ENCODE measurements at regions not wholly inside any gene's neighbourhood (a gene's known extent, or its start where the extent isn't known, plus 50 kb on each side); places are given as distances from the start of the nearest gene placed in this dataset.

DNA sequence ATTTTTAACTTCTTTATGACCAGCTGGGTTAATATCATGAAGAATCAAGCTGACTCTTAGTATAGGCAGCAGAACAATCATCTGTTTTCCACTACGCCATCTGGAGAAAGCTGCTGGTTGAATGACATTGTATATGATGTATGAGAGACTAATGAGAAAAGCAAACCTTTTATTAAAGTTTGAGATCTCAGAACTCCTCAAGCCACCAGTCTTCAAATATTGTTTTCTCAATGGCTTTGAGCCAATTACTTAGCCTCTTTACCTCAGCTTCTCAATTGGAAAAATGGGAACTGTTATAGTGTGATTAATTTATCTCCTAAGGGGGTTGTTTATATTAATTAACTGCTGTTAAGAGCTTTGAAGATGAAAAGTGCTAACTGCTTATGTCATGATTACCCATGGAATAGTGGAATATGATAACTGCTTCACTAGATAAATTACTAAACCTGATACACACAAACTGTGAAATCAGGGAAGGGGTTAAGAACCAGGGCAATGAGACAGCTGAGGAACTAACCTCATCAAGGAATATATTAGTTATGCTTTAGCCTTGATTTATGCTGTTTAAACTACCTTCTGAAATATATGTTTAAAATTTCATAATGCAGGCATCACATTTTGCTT lies 330.1 kb downstream of the SOX2 start:
- no peak overlapping the region for H3K9ac ChIP-seq (ENCODE audit: low read length)
- no peak overlapping the region for H3K4me2 ChIP-seq (ENCODE audit: low read length)
- no peaks in the 10 kb centered on the region for H3F3A ChIP-seq (ENCODE audit: insufficient read depth, low read length)
- TF ChIP-seq EZH2 (IDR thresholded peaks at IDR 0.05; ENCODE audit: borderline replicate concordance, low read length) = no peak
- TF ChIP-seq, protein P1, sequence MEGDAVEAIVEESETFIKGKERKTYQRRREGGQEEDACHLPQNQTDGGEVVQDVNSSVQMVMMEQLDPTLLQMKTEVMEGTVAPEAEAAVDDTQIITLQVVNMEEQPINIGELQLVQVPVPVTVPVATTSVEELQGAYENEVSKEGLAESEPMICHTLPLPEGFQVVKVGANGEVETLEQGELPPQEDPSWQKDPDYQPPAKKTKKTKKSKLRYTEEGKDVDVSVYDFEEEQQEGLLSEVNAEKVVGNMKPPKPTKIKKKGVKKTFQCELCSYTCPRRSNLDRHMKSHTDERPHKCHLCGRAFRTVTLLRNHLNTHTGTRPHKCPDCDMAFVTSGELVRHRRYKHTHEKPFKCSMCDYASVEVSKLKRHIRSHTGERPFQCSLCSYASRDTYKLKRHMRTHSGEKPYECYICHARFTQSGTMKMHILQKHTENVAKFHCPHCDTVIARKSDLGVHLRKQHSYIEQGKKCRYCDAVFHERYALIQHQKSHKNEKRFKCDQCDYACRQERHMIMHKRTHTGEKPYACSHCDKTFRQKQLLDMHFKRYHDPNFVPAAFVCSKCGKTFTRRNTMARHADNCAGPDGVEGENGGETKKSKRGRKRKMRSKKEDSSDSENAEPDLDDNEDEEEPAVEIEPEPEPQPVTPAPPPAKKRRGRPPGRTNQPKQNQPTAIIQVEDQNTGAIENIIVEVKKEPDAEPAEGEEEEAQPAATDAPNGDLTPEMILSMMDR (IDR thresholded peaks at IDR 0.05; ENCODE audit: low read length) = no peak
- no peaks in the 10 kb centered on the region for H3K9me3 ChIP-seq (ENCODE audit: low read length)
- peaks cover 5% of the 10 kb centered on the region for H3K4me1 ChIP-seq (ENCODE audit: insufficient read depth, low read length, severe bottlenecking)
- no peaks in the 10 kb centered on the region for H3K79me2 ChIP-seq (ENCODE audit: insufficient read depth, low read length)
- H3K27ac ChIP-seq (ENCODE audit: low read depth, low read length, poor library complexity, severe bottlenecking) = no peak overlapping the region
- H3K27me3 ChIP-seq (ENCODE audit: insufficient read depth, low read length) = no peaks in the 10 kb centered on the region
- no peaks in the 10 kb centered on the region for H3K9me2 ChIP-seq (ENCODE audit: low read depth, low read length)
- H3K36me3 ChIP-seq (ENCODE audit: insufficient read depth, low read length) = no peaks in the 10 kb centered on the region
- H4K20me1 ChIP-seq (ENCODE audit: insufficient read depth, low read length) = no peaks in the 10 kb centered on the region
- no peak overlapping the region for H3K4me3 ChIP-seq (ENCODE audit: low read depth, low read length, poor library complexity, severe bottlenecking)
- H2AFZ ChIP-seq (ENCODE audit: low read length) = no peak overlapping the region

DNA sequence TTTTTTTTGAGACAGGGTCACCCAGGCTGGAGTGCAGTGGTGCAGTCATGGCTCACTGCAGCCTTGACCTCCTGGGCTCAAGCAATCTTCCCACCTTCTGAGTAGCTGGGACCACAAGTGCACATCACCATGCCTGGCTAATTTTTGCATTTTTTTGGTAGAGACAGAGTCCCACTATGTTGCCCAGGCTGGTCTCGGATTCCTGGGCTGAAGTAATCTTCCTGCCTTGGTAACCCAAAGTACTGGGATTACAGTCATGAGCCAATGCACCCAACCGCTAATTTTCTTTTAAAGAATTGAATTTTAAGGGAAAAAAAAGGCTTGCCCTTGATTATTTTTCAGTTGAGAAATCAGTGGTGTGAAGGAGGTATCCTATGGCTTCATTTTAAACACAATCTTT lies 334.0 kb downstream of the SOX2 start:
- H3K36me3 ChIP-seq (ENCODE audit: insufficient read depth, low read length) = no peaks in the 10 kb centered on the region
- H3K4me1 ChIP-seq (ENCODE audit: insufficient read depth, low read length, severe bottlenecking) = no peaks in the 10 kb centered on the region
- H3K79me2 ChIP-seq (ENCODE audit: insufficient read depth, low read length) = no peaks in the 10 kb centered on the region
- H4K20me1 ChIP-seq (ENCODE audit: insufficient read depth, low read length) = no peaks in the 10 kb centered on the region
- no peak for TF ChIP-seq EZH2 (IDR thresholded peaks at IDR 0.05; ENCODE audit: borderline replicate concordance, low read length)
- TF ChIP-seq, protein P1 (IDR thresholded peaks at IDR 0.05; ENCODE audit: low read length) = no peak
- no peaks in the 10 kb centered on the region for H3K27me3 ChIP-seq (ENCODE audit: insufficient read depth, low read length)
- H3K9me2 ChIP-seq (ENCODE audit: low read depth, low read length) = no peaks in the 10 kb centered on the region
- H3K4me3 ChIP-seq (ENCODE audit: low read depth, low read length, poor library complexity, severe bottlenecking) = no peak overlapping the region
- no peaks in the 10 kb centered on the region for H3K9me3 ChIP-seq (ENCODE audit: low read length)
- no peaks in the 10 kb centered on the region for H3F3A ChIP-seq (ENCODE audit: insufficient read depth, low read length)
- no peak overlapping the region for H3K4me2 ChIP-seq (ENCODE audit: low read length)
- H3K27ac ChIP-seq (ENCODE audit: low read depth, low read length, poor library complexity, severe bottlenecking) = no peak overlapping the region
- no peak overlapping the region for H3K9ac ChIP-seq (ENCODE audit: low read length)
- no peak overlapping the region for H2AFZ ChIP-seq (ENCODE audit: low read length)

DNA sequence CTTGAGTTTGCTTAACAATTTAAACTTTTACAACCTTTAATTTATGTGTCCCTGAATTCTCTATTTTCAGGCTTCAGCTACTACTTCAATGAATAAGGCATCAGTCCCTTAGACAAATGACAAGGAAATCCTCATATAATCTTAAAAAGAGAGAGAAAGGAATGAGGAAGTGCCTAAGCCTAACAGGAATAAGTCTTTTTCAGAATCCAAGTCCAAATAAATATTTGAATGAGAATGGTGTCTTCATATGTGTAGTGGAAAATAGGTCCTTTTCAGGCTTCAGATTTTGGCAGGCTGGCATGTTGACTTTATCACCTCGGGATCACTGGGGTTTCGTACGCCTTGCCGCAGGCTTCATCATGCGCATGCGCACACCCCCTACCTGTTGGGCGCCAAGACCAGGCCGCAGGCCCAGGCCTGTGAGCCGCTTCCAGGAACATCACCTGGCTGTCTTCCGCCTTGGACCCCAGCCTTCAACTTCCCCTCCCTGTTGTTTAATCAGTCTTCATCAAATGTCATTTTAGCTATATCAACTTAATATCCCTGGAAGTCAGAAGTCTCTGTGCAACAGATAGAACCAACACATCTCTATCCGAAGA lies 334.5 kb downstream of the SOX2 start:
- Histone ChIP-seq H3K27me3 (ENCODE audit: insufficient read depth, low read length) (no peaks in the 10 kb centered on the region), H3K9ac (ENCODE audit: low read length) (no peak overlapping the region), H3K4me3 (ENCODE audit: low read depth, low read length, poor library complexity, severe bottlenecking) (no peak overlapping the region), H3K9me3 (ENCODE audit: low read length) (no peaks in the 10 kb centered on the region), H3K36me3 (ENCODE audit: insufficient read depth, low read length) (no peaks in the 10 kb centered on the region), H2AFZ (ENCODE audit: low read length) (no peak overlapping the region), H4K20me1 (ENCODE audit: insufficient read depth, low read length) (no peaks in the 10 kb centered on the region), H3K9me2 (ENCODE audit: low read depth, low read length) (no peaks in the 10 kb centered on the region), H3K4me1 (ENCODE audit: insufficient read depth, low read length, severe bottlenecking) (no peaks in the 10 kb centered on the region), H3K79me2 (ENCODE audit: insufficient read depth, low read length) (no peaks in the 10 kb centered on the region), H3K4me2 (ENCODE audit: low read length) (no peak overlapping the region), H3K27ac (ENCODE audit: low read depth, low read length, poor library complexity, severe bottlenecking) (no peak overlapping the region), H3F3A (ENCODE audit: insufficient read depth, low read length) (no peaks in the 10 kb centered on the region)
- TF ChIP-seq, protein P1 (IDR thresholded peaks at IDR 0.05; ENCODE audit: low read length) = no peak
- TF ChIP-seq EZH2 (IDR thresholded peaks at IDR 0.05; ENCODE audit: borderline replicate concordance, low read length) = no peak

Measured in OCI-LY1 (cell line).